Tibial nerve (tissue), 3 donors: ENCODE measurements at regions not wholly inside any gene's neighbourhood (a gene's known extent, or its start where the extent isn't known, plus 50 kb on each side); places are given as distances from the start of the nearest gene placed in this dataset.

Experiments used
- EP300 ChIP-seq, 2 donors: sonication (generic); formaldehyde crosslinking; IDR thresholded peaks; one replicate each; pipeline ENCODE4 v1.6.1; 2017; ENCODE audit warnings: antibody characterized with exemption in 2 of 2, mild to moderate bottlenecking in 1 of 2
- POLR2A ChIP-seq, 2 donors: fragments of 450-650 bp; IDR thresholded peaks; one replicate each; pipeline ENCODE4 v1.6.1; 2017; ENCODE audit warnings: antibody characterized with exemption in 2 of 2, mild to moderate bottlenecking in 2 of 2, moderate library complexity in 2 of 2

DNA sequence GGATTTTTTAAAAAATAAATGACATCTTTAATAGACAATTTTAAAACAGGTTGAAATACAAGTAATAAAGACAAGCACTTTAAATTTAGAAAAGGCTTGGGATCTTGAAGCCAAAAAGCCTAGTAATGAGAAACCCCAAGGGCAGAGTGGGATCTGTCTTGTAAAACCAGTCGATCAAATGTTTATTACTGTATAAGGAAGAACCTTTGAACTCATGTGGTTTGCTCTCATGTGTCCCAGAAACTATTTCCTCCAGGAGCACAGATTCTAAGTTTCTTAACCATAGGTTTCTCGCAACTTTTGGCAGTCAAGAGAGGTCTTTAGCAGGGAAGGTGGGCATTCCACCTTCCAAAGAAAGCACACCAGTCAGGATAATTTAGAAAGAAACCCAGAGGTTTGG, 541.7 kb upstream of the BTBD3 start:
- TF ChIP-seq EP300 (IDR thresholded peaks at IDR 0.05) (no peak), POLR2A (IDR thresholded peaks at IDR 0.05) (no peak)
